DMS153 treated with DMSO at 0.1 percent for 48 hours (cell line): ENCODE measurements at regions not wholly inside any gene's neighbourhood (a gene's known extent, or its start where the extent isn't known, plus 50 kb on each side); places are given as distances from the start of the nearest gene placed in this dataset.

Source experiments
- DNase-seq: peaks from one replicate; lab custom pipeline; 2025; ENCODE audit not compliant: unreplicated experiment; lab: John Stamatoyannopoulos, UW

- DNase-seq: no peak
Measured at GRCh38 chr19:33898062-33898677, 101.5 kb downstream of the KCTD15 start.

GRCh38 chr19:33900817-33901216 lies 104.1 kb downstream of the KCTD15 start:
- no peak for DNase-seq

- no peak for DNase-seq
Measured at GRCh38 chr19:33902395-33902794, 105.7 kb downstream of the KCTD15 start.

GRCh38 chr19:33902802-33903488 lies 106.3 kb downstream of the KCTD15 start:
- no peak for DNase-seq

- no peak for DNase-seq
Measured at GRCh38 chr19:33903489-33903850, 106.8 kb downstream of the KCTD15 start.

GRCh38 chr19:33904681-33905080 lies 108.0 kb downstream of the KCTD15 start:
- no peak for DNase-seq

GRCh38 chr19:33905473-33905936 lies 108.8 kb downstream of the KCTD15 start:
- DNase-seq: no peak

- no peak for DNase-seq
Measured at GRCh38 chr19:33905937-33906577, 109.4 kb downstream of the KCTD15 start.

- DNase-seq: no peak
Measured at GRCh38 chr19:33906578-33907335, 110.1 kb downstream of the KCTD15 start.

- no peak for DNase-seq
Measured at GRCh38 chr19:33910922-33911321, 114.3 kb downstream of the KCTD15 start.

- DNase-seq: no peak
Measured at GRCh38 chr19:33914599-33914998, 117.9 kb downstream of the KCTD15 start.

GRCh38 chr19:33916792-33917191 lies 120.1 kb downstream of the KCTD15 start:
- DNase-seq: no peak

- DNase-seq: no peak
Measured at GRCh38 chr19:33919291-33919690, 122.6 kb downstream of the KCTD15 start.

GRCh38 chr19:33921165-33921564 lies 124.5 kb downstream of the KCTD15 start:
- no peak for DNase-seq

GRCh38 chr19:33926306-33926705 lies 129.6 kb downstream of the KCTD15 start:
- DNase-seq: no peak

- DNase-seq: no peak
Measured at GRCh38 chr19:33927789-33928457, 131.3 kb downstream of the KCTD15 start.

GRCh38 chr19:33928458-33928950 lies 131.8 kb downstream of the KCTD15 start:
- no peak for DNase-seq

GRCh38 chr19:33933931-33934330 lies 137.3 kb downstream of the KCTD15 start:
- DNase-seq: no peak

GRCh38 chr19:33938821-33939220 lies 142.2 kb downstream of the KCTD15 start:
- DNase-seq: no peak

GRCh38 chr19:33941133-33941532 lies 144.5 kb downstream of the KCTD15 start:
- DNase-seq: no peak
